GM18520 (cell line): ENCODE measurements at regions not wholly inside any gene's neighbourhood (a gene's known extent, or its start where the extent isn't known, plus 50 kb on each side); places are given as distances from the start of the nearest gene placed in this dataset.
A peak's percentile ranks its signal among the peaks of the same experiment; 100 is the strongest.
"Not testable (repeated sequence)": the region's sequence is repeated elsewhere in the genome, so short reads cannot be mapped to it uniquely, and the experiment has no call there.

Experiments used
- ATAC-seq: cut with Tn5 transposase; IDR thresholded peaks from one replicate; pipeline ENCODE4 v1.9.1; 2021; ENCODE audit not compliant: unreplicated experiment

GRCh38 chr1:220412382-220412781 is 115.6 kb upstream of the MARK1 start:
- ATAC-seq, result not testable (repeated sequence)

- no peak for ATAC-seq
Measured at GRCh38 chr1:220410611-220411010, 117.3 kb upstream of the MARK1 start.

- no peak for ATAC-seq
Measured at GRCh38 chr1:220409771-220410595, 118.0 kb upstream of the MARK1 start.

GRCh38 chr1:220407191-220407590 is 120.7 kb upstream of the MARK1 start:
- no peak for ATAC-seq

- no peak for ATAC-seq
Measured at GRCh38 chr1:220398238-220398637, 126.0 kb upstream of the RAB3GAP2 start.

- ATAC-seq, result no peak
Measured at GRCh38 chr1:220391491-220391890, 119.2 kb upstream of the RAB3GAP2 start.

GRCh38 chr1:220389634-220390033 is 117.4 kb upstream of the RAB3GAP2 start:
- ATAC-seq, result no peak

GRCh38 chr1:220386494-220387195 is 114.4 kb upstream of the RAB3GAP2 start:
- no peak for ATAC-seq

- no peak for ATAC-seq
Measured at GRCh38 chr1:220385158-220385557, 112.9 kb upstream of the RAB3GAP2 start.

GRCh38 chr1:220382994-220383393 is 110.7 kb upstream of the RAB3GAP2 start:
- ATAC-seq, result no peak

GRCh38 chr1:220380885-220381284 is 108.6 kb upstream of the RAB3GAP2 start:
- ATAC-seq, result peak; percentile 51

GRCh38 chr1:220378571-220379302 is 106.5 kb upstream of the RAB3GAP2 start:
- ATAC-seq, result no peak

GRCh38 chr1:220375715-220376114 is 103.5 kb upstream of the RAB3GAP2 start:
- ATAC-seq, result no peak

- no peak for ATAC-seq
Measured at GRCh38 chr1:220374449-220374848, 102.2 kb upstream of the RAB3GAP2 start.

- no peak for ATAC-seq
Measured at GRCh38 chr1:220372451-220372850, 100.2 kb upstream of the RAB3GAP2 start.

GRCh38 chr1:220371324-220371723 is 99.1 kb upstream of the RAB3GAP2 start:
- ATAC-seq, result no peak

- ATAC-seq, result no peak
Measured at GRCh38 chr1:220370041-220370700, 97.9 kb upstream of the RAB3GAP2 start.

GRCh38 chr1:220369511-220369910 is 97.3 kb upstream of the RAB3GAP2 start:
- ATAC-seq, result no peak

GRCh38 chr1:220368352-220369265 is 96.4 kb upstream of the RAB3GAP2 start:
- peak; percentile 56 for ATAC-seq

- ATAC-seq, result no peak
Measured at GRCh38 chr1:220367833-220368232, 95.6 kb upstream of the RAB3GAP2 start.
